22Rv1 (cell line): ENCODE measurements at regions not wholly inside any gene's neighbourhood (a gene's known extent, or its start where the extent isn't known, plus 50 kb on each side); places are given as distances from the start of the nearest gene placed in this dataset.

Experiments used
- H3K27ac ChIP-seq: fragments of 450-650 bp; 2 replicates; pipeline ENCODE4 v1.5.1; 2017
- CTCF ChIP-seq: fragments of 450-650 bp; IDR thresholded peaks from 2 replicates; pipeline ENCODE4 v1.5.1; 2017; ENCODE audit warnings: mild to moderate bottlenecking
- ZFX ChIP-seq: fragments of 450-650 bp; IDR thresholded peaks from 2 replicates; pipeline ENCODE4 v1.6.1; 2017; ENCODE audit warnings: antibody characterized with exemption, borderline replicate concordance

GRCh38 chr6:85192596-85192995 lies 257.3 kb upstream of the NT5E start:
- TF ChIP-seq CTCF = no peak
- TF ChIP-seq ZFX = no peak
- H3K27ac ChIP-seq = no peak overlapping the region

DNA sequence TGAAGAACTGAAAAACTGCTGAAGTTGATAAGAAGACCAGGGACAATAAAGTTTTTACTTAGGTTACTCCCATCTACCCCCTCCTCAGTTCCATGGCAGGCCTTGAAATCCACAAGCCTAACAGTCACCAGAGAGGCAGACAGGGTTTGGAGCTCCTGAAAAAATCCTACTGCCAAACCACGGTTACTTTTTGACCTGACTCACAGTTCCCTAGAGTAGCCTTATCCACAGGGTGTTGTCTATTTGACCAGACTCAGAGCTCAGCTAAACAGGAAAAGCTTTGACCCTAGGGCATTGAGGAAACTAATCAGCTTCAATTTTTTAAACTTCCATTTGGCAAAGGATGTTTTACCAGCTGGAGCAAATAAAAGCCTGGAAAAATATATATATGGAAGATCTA lies 257.7 kb upstream of the NT5E start:
- no peak overlapping the region for H3K27ac ChIP-seq
- no peak for TF ChIP-seq CTCF
- no peak for TF ChIP-seq ZFX

DNA sequence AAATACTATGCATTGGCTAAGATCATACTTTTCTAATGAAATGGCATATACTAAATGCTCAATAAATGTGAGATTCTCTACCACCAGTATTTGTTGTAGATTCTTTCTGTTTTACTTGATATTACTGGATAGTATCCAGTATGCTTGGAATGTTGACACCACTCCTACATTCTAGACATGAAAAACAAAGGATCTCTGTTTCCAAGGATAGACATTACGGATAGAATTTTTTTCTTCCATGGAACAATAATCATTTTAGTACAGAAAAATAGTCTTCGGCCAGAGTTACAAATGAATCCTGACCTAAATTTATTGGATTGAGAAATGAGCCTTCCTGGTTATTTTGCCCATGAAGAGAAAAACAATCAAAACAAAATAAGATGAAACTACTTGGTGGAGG lies 258.2 kb upstream of the NT5E start:
- no peak for TF ChIP-seq CTCF
- no peak for TF ChIP-seq ZFX
- no peak overlapping the region for H3K27ac ChIP-seq

DNA sequence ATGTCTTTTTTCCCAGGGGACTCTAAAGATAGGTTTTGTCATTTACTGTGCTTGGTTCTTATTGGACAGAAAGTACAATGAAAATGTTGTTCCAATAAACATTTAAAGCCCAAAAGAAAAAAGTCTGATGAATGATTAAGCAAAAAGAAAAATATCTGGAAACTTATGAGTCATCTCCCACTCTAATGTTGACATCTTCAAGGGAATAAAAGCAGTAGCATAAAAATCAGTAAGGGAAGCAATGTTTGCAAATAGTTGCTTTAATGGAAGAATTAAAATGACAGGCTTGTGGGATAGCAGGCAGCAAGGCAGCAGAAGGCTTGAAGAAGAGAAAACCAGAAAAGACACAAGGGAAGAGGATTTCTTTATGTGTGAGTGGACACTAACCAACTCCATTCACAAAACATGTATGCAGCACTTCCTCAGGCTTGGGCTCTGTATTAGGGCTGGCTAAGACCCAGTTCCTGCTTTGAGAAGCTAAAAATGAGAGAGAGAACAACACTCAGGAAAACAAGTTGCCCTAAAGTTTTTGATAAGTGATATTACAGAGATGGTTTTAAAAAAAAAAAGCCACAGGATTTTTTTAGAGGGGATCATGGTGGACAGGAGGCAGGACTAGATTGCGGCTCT lies 263.2 kb upstream of the NT5E start:
- no peak for TF ChIP-seq CTCF
- TF ChIP-seq ZFX = no peak
- no peak overlapping the region for H3K27ac ChIP-seq

GRCh38 chr6:85185977-85186376 lies 263.9 kb upstream of the NT5E start:
- H3K27ac ChIP-seq = no peak overlapping the region

DNA sequence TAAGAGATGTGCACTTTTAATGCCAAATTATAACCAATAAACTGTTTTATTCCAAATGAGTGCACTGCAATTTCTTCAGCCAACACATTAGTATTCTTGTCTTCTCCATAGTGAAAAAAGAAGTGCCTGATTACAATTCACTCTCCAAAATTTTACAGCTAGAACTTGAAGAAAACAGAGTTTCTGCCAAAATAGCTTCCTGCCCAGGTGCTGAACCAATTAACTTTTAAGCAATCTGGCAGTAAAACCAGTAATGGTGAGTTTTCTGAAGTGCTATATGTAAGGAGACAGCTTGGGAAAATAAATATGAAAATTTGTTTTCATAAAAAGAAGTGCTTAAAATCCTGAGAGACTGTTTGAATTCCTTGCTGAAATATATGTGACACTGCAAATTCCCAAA lies 266.0 kb upstream of the NT5E start:
- TF ChIP-seq CTCF (no peak), ZFX (no peak)
- H3K27ac ChIP-seq = no peak overlapping the region

More at GRCh38 chr6:85185977-85186376, 263.9 kb upstream of the NT5E start:
- TF ChIP-seq ZFX = no peak
- TF ChIP-seq CTCF = no peak

DNA sequence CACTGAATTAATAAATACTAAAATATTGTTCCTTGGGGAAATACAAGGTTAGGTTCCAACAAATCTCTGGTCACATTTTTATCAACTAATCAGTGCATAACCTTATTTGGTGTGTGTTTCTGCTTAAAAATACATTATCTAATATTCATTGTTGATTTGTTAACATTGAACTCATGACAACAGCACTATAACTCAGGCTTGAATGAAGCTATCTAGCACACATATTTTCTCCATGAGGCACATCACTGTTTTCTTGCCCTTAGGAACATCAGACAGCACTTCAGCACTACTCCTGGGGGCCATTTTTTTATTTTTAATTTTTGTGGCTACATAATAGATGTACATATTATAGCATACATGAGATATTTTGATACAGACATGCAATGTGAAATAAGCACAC lies 277.2 kb upstream of the NT5E start:
- TF ChIP-seq CTCF (no peak), ZFX (no peak)

More for the DNA sequence above, 277.2 kb upstream of the NT5E start:
- H3K27ac ChIP-seq = no peak overlapping the region
